ENCODE measurements at regions not wholly inside any gene's neighbourhood (a gene's known extent, or its start where the extent isn't known, plus 50 kb on each side); places are given as distances from the start of the nearest gene placed in this dataset.

DNA sequence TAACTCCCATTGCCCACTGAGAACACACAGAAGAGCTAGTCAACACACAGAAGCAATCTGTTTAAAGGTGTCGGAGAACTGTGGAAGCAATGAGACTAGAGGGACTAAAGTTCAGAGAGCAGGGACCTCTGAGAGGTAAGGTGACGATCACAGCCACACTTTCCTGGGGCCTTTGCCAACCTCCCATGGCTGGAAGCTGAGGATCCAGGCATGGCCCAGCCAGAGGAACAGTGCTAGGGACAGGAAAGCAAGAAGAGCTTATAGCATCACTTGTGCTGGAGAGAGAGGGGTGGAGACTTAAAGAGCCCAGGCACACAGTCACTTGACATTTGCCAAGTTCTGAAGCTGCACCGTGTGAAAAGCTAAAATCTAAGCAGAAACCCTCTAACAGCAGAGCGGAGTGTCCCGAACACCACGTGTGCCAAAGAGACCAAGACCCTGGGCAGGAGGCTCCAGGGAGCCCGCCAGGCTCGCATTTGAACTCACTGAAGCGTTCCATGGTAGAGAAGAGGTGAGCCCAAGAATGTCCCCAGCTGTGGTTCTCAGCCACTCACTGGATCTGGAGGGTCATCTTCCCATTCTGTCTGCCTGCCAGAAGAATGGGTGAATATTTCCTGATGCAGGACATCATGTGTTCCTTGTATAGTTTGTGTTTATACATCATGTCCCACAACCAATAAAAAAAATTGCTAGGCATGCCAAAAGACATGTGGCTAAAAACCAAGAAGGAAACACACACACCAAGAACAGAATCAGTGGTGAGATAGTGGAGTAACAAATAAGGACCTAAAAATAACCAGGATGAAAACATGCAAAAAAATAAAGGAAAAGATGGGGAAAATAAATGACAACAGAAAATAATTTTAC is 174.0 kb upstream of the C14orf180 start:
- TF ChIP-seq SRF (IDR thresholded peaks at IDR 0.05; ENCODE audit: low read depth): no peak
- no peak for TF ChIP-seq CBX3 (IDR thresholded peaks at IDR 0.05; ENCODE audit: low read depth)
- TF ChIP-seq, protein P1, sequence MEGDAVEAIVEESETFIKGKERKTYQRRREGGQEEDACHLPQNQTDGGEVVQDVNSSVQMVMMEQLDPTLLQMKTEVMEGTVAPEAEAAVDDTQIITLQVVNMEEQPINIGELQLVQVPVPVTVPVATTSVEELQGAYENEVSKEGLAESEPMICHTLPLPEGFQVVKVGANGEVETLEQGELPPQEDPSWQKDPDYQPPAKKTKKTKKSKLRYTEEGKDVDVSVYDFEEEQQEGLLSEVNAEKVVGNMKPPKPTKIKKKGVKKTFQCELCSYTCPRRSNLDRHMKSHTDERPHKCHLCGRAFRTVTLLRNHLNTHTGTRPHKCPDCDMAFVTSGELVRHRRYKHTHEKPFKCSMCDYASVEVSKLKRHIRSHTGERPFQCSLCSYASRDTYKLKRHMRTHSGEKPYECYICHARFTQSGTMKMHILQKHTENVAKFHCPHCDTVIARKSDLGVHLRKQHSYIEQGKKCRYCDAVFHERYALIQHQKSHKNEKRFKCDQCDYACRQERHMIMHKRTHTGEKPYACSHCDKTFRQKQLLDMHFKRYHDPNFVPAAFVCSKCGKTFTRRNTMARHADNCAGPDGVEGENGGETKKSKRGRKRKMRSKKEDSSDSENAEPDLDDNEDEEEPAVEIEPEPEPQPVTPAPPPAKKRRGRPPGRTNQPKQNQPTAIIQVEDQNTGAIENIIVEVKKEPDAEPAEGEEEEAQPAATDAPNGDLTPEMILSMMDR (IDR thresholded peaks at IDR 0.05 in 2 of 3, conservative IDR thresholded peaks at IDR 0.05 in 1 of 3; ENCODE audit: borderline replicate concordance in 1 of 3, insufficient read depth in 1 of 3, low read depth in 2 of 3, low read length in 2 of 3): no peak
- no peak for TF ChIP-seq JUND (IDR thresholded peaks at IDR 0.05)
- TF ChIP-seq YY1 (IDR thresholded peaks at IDR 0.05; ENCODE audit: extremely low read depth, insufficient replicate concordance, low read depth, low read length): no peak
- no peak for TF ChIP-seq MAX (IDR thresholded peaks at IDR 0.05)
- no peak for TF ChIP-seq POLR2AphosphoS5 (IDR thresholded peaks at IDR 0.05; ENCODE audit: low read depth, low read length)
- no peak for TF ChIP-seq EZH2phosphoT487 (IDR thresholded peaks at IDR 0.05; ENCODE audit: borderline replicate concordance)
- no peak for TF ChIP-seq SP1 (IDR thresholded peaks at IDR 0.05; ENCODE audit: low read depth)
- TF ChIP-seq, protein P2, sequence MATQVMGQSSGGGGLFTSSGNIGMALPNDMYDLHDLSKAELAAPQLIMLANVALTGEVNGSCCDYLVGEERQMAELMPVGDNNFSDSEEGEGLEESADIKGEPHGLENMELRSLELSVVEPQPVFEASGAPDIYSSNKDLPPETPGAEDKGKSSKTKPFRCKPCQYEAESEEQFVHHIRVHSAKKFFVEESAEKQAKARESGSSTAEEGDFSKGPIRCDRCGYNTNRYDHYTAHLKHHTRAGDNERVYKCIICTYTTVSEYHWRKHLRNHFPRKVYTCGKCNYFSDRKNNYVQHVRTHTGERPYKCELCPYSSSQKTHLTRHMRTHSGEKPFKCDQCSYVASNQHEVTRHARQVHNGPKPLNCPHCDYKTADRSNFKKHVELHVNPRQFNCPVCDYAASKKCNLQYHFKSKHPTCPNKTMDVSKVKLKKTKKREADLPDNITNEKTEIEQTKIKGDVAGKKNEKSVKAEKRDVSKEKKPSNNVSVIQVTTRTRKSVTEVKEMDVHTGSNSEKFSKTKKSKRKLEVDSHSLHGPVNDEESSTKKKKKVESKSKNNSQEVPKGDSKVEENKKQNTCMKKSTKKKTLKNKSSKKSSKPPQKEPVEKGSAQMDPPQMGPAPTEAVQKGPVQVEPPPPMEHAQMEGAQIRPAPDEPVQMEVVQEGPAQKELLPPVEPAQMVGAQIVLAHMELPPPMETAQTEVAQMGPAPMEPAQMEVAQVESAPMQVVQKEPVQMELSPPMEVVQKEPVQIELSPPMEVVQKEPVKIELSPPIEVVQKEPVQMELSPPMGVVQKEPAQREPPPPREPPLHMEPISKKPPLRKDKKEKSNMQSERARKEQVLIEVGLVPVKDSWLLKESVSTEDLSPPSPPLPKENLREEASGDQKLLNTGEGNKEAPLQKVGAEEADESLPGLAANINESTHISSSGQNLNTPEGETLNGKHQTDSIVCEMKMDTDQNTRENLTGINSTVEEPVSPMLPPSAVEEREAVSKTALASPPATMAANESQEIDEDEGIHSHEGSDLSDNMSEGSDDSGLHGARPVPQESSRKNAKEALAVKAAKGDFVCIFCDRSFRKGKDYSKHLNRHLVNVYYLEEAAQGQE (IDR thresholded peaks at IDR 0.05; ENCODE audit: low read depth): no peak
- no peak for TF ChIP-seq EGR1 (IDR thresholded peaks at IDR 0.05; ENCODE audit: low read depth)
- no peak for TF ChIP-seq FOSL1 (IDR thresholded peaks at IDR 0.05; ENCODE audit: low read depth)
- TF ChIP-seq ZFX (IDR thresholded peaks at IDR 0.05): no peak
- TF ChIP-seq ZNF274 (IDR thresholded peaks at IDR 0.05; ENCODE audit: low read depth, low read length): no peak
- TF ChIP-seq EZH2 (IDR thresholded peaks at IDR 0.05): no peak
- TF ChIP-seq TCF7L2 (IDR thresholded peaks at IDR 0.05; ENCODE audit: borderline replicate concordance, extremely low read depth, insufficient read depth, insufficient read length): no peak
- no peak for TF ChIP-seq SIN3A (IDR thresholded peaks at IDR 0.05; ENCODE audit: low read depth)
- no peak for TF ChIP-seq POLR2A (IDR thresholded peaks at IDR 0.05; ENCODE audit: borderline replicate concordance, extremely low read depth, insufficient read depth, insufficient read length)
- no peak for TF ChIP-seq ELF1 (IDR thresholded peaks at IDR 0.05; ENCODE audit: borderline replicate concordance, low read depth)
- BruUV-seq (replicated peaks): no TSS peak

More for the DNA sequence above, 174.0 kb upstream of the C14orf180 start:
- no peaks in the 10 kb centered on the region for H3K4me1 ChIP-seq (ENCODE audit: control insufficient read depth in 1 of 2, insufficient read depth in 2 of 2, low read length in 2 of 2)
- ChIA-PET CTCF (no interaction called here), RAD21 (ENCODE audit: low non-redundant PET in 1 of 2, low total read pairs in 2 of 2, uncharacterized antibody in 2 of 2, unreplicated experiment in 2 of 2) (no interaction called here), POLR2A (no interaction called here)
- no peaks in the 10 kb centered on the region for H3K36me3 ChIP-seq (ENCODE audit: control insufficient read depth in 1 of 2, insufficient read depth in 2 of 2, low read length in 2 of 2)
- H4K20me1 ChIP-seq (ENCODE audit: insufficient read depth): no peaks in the 10 kb centered on the region
- ATAC-seq: no peak
- intact Hi-C loops (cut with micrococcal nuclease): no loop called here
- H3K27me3 ChIP-seq (ENCODE audit: insufficient read depth, low read length): no peaks in the 10 kb centered on the region
- no peak overlapping the region for H3K4me3 ChIP-seq (replicated peaks in 1 of 2; ENCODE audit: low read depth in 1 of 2, low read length in 2 of 2)
- no peak for DNase-seq (ENCODE audit: low read depth, low spot score)
- H3K9ac ChIP-seq (ENCODE audit: low read length): no peak overlapping the region
- no peak overlapping the region for H3K27ac ChIP-seq (ENCODE audit: low read depth, low read length)
- no peaks in the 10 kb centered on the region for H3K9me2 ChIP-seq (ENCODE audit: insufficient read depth)
- H3K79me2 ChIP-seq (ENCODE audit: insufficient read depth, low read length): no peaks in the 10 kb centered on the region
- H2AFZ ChIP-seq (ENCODE audit: low read depth, low read length, poor library complexity, severe bottlenecking): no peak overlapping the region
- H3K4me2 ChIP-seq (ENCODE audit: low read length): no peak overlapping the region
- H3K9me3 ChIP-seq (ENCODE audit: control insufficient read depth in 1 of 2, insufficient read depth in 1 of 2, low read depth in 1 of 2, low read length in 2 of 2): peaks cover 7 to 8% of the 10 kb centered on the region in 2 experiments; a peak in 1 of 4 replicates
